Dendritic cell treated with granulocyte-macrophage colony-stimulating factor and Interleukin-4, amounts not matched to agents 40 ng/mL and 50 ng/mL, for 4 days (primary cell): ENCODE measurements at regions not wholly inside any gene's neighbourhood (a gene's known extent, or its start where the extent isn't known, plus 50 kb on each side); places are given as distances from the start of the nearest gene placed in this dataset.

Source experiments
- H3K27ac Mint-ChIP-seq: one replicate; pipeline ENCODE4 v1.8.0; 2022; ENCODE audit warnings: mild to moderate bottlenecking, mixed read lengths
- H3K27me3 Mint-ChIP-seq: one replicate; pipeline ENCODE4 v1.8.0; 2022; ENCODE audit warnings: mild to moderate bottlenecking, mixed read lengths
- H3K36me3 Mint-ChIP-seq: one replicate; pipeline ENCODE4 v1.8.0; 2022; ENCODE audit warnings: low read depth, mixed read lengths
- H3K4me1 Mint-ChIP-seq: one replicate; pipeline ENCODE4 v1.8.0; 2022; ENCODE audit warnings: low read depth, mixed read lengths
- H3K4me3 Mint-ChIP-seq: one replicate; pipeline ENCODE4 v1.8.0; 2022; ENCODE audit warnings: mild to moderate bottlenecking, moderate library complexity, mixed read lengths
- H3K9me3 Mint-ChIP-seq: one replicate; pipeline ENCODE4 v1.8.0; 2022; ENCODE audit warnings: mixed read lengths
- intact Hi-C: fragments of 100-400 bp; cut with micrococcal nuclease; formaldehyde crosslinking; loops from one replicate; pipeline ENCODE4 v1.15.0; 2022

- H3K4me1 Mint-ChIP-seq = peaks cover 7% of the 10 kb centered on the region
- no peak overlapping the region for H3K27ac Mint-ChIP-seq
- no peaks in the 10 kb centered on the region for H3K36me3 Mint-ChIP-seq
- H3K27me3 Mint-ChIP-seq = no peaks in the 10 kb centered on the region
- no peaks in the 10 kb centered on the region for H3K9me3 Mint-ChIP-seq
- intact Hi-C loops = loop anchor here (5.0 kb wide), 1 partner anchor 1223 kb away; no protein-coding TSS in a partner anchor
- no peak overlapping the region for H3K4me3 Mint-ChIP-seq
Measured at GRCh38 chr13:33933810-33934209, 115.9 kb downstream of the RFC3 start.

- peaks cover 7% of the 10 kb centered on the region for H3K4me1 Mint-ChIP-seq
- H3K27ac Mint-ChIP-seq = no peak overlapping the region
- H3K36me3 Mint-ChIP-seq = no peaks in the 10 kb centered on the region
- intact Hi-C loops = loop anchor here (5.0 kb wide), 1 partner anchor 1223 kb away; no protein-coding TSS in a partner anchor
- no peak overlapping the region for H3K4me3 Mint-ChIP-seq
- H3K9me3 Mint-ChIP-seq = no peaks in the 10 kb centered on the region
- H3K27me3 Mint-ChIP-seq = no peaks in the 10 kb centered on the region
Measured at GRCh38 chr13:33934343-33934742, 116.4 kb downstream of the RFC3 start.

- Mint-ChIP-seq H3K4me1 (peaks cover 7% of the 10 kb centered on the region), H3K27me3 (no peaks in the 10 kb centered on the region), H3K36me3 (no peaks in the 10 kb centered on the region), H3K9me3 (no peaks in the 10 kb centered on the region), H3K27ac (no peak overlapping the region), H3K4me3 (no peak overlapping the region)
- intact Hi-C loops = loop anchor here (5.0 kb wide), 1 partner anchor 1222 kb away; no protein-coding TSS in a partner anchor
Measured at GRCh38 chr13:33934951-33935371, 117.0 kb downstream of the RFC3 start.

- H3K36me3 Mint-ChIP-seq = no peaks in the 10 kb centered on the region
- H3K4me1 Mint-ChIP-seq = peaks cover 7% of the 10 kb centered on the region
- H3K27ac Mint-ChIP-seq = no peak overlapping the region
- H3K4me3 Mint-ChIP-seq = no peak overlapping the region
- intact Hi-C loops = no loop called here
- no peaks in the 10 kb centered on the region for H3K9me3 Mint-ChIP-seq
- no peaks in the 10 kb centered on the region for H3K27me3 Mint-ChIP-seq
Measured at GRCh38 chr13:33935969-33936368, 118.0 kb downstream of the RFC3 start.

- no peaks in the 10 kb centered on the region for H3K36me3 Mint-ChIP-seq
- no peaks in the 10 kb centered on the region for H3K27me3 Mint-ChIP-seq
- intact Hi-C loops = no loop called here
- H3K4me1 Mint-ChIP-seq = peaks cover 7% of the 10 kb centered on the region
- H3K27ac Mint-ChIP-seq = no peak overlapping the region
- H3K4me3 Mint-ChIP-seq = no peak overlapping the region
- H3K9me3 Mint-ChIP-seq = no peaks in the 10 kb centered on the region
Measured at GRCh38 chr13:33937373-33938098, 119.6 kb downstream of the RFC3 start.

- H3K27ac Mint-ChIP-seq = no peak overlapping the region
- no peaks in the 10 kb centered on the region for H3K36me3 Mint-ChIP-seq
- no peaks in the 10 kb centered on the region for H3K9me3 Mint-ChIP-seq
- no peak overlapping the region for H3K4me3 Mint-ChIP-seq
- no peaks in the 10 kb centered on the region for H3K4me1 Mint-ChIP-seq
- no peaks in the 10 kb centered on the region for H3K27me3 Mint-ChIP-seq
- intact Hi-C loops = no loop called here
Measured at GRCh38 chr13:33940256-33940655, 122.3 kb downstream of the RFC3 start.

GRCh38 chr13:33940898-33941297 is 122.9 kb downstream of the RFC3 start:
- H3K4me3 Mint-ChIP-seq = no peak overlapping the region
- H3K27me3 Mint-ChIP-seq = no peaks in the 10 kb centered on the region
- intact Hi-C loops = no loop called here
- H3K9me3 Mint-ChIP-seq = peaks cover 4% of the 10 kb centered on the region
- no peaks in the 10 kb centered on the region for H3K36me3 Mint-ChIP-seq
- H3K4me1 Mint-ChIP-seq = no peaks in the 10 kb centered on the region
- H3K27ac Mint-ChIP-seq = no peak overlapping the region

GRCh38 chr13:33945477-33945876 is 127.5 kb downstream of the RFC3 start:
- intact Hi-C loops = no loop called here
- Mint-ChIP-seq H3K4me1 (no peaks in the 10 kb centered on the region), H3K36me3 (no peaks in the 10 kb centered on the region), H3K9me3 (peaks cover 18% of the 10 kb centered on the region), H3K4me3 (no peak overlapping the region), H3K27ac (no peak overlapping the region), H3K27me3 (no peaks in the 10 kb centered on the region)

GRCh38 chr13:33953203-33953602 is 135.3 kb downstream of the RFC3 start:
- H3K4me1 Mint-ChIP-seq = no peaks in the 10 kb centered on the region
- H3K27me3 Mint-ChIP-seq = no peaks in the 10 kb centered on the region
- no peak overlapping the region for H3K27ac Mint-ChIP-seq
- no peaks in the 10 kb centered on the region for H3K9me3 Mint-ChIP-seq
- no peaks in the 10 kb centered on the region for H3K36me3 Mint-ChIP-seq
- intact Hi-C loops = no loop called here
- no peak overlapping the region for H3K4me3 Mint-ChIP-seq

- Mint-ChIP-seq H3K36me3 (no peaks in the 10 kb centered on the region), H3K4me3 (no peak overlapping the region), H3K9me3 (no peaks in the 10 kb centered on the region), H3K27ac (no peak overlapping the region), H3K27me3 (no peaks in the 10 kb centered on the region), H3K4me1 (no peaks in the 10 kb centered on the region)
- intact Hi-C loops = no loop called here
Measured at GRCh38 chr13:33953781-33954180, 135.8 kb downstream of the RFC3 start.

- Mint-ChIP-seq H3K36me3 (no peaks in the 10 kb centered on the region), H3K4me1 (no peaks in the 10 kb centered on the region), H3K9me3 (no peaks in the 10 kb centered on the region), H3K4me3 (no peak overlapping the region), H3K27me3 (no peaks in the 10 kb centered on the region), H3K27ac (no peak overlapping the region)
- intact Hi-C loops = no loop called here
Measured at GRCh38 chr13:33956346-33956745, 138.4 kb downstream of the RFC3 start.

GRCh38 chr13:33957497-33957905 is 139.6 kb downstream of the RFC3 start:
- H3K4me1 Mint-ChIP-seq = no peaks in the 10 kb centered on the region
- no peaks in the 10 kb centered on the region for H3K27me3 Mint-ChIP-seq
- no peak overlapping the region for H3K27ac Mint-ChIP-seq
- intact Hi-C loops = no loop called here
- H3K9me3 Mint-ChIP-seq = no peaks in the 10 kb centered on the region
- H3K36me3 Mint-ChIP-seq = no peaks in the 10 kb centered on the region
- H3K4me3 Mint-ChIP-seq = no peak overlapping the region

- Mint-ChIP-seq H3K27ac (no peak overlapping the region), H3K36me3 (no peaks in the 10 kb centered on the region), H3K27me3 (no peaks in the 10 kb centered on the region), H3K4me3 (no peak overlapping the region), H3K4me1 (no peaks in the 10 kb centered on the region), H3K9me3 (no peaks in the 10 kb centered on the region)
- intact Hi-C loops = no loop called here
Measured at GRCh38 chr13:33958964-33959363, 141.0 kb downstream of the RFC3 start.

GRCh38 chr13:33963134-33963533 is 145.2 kb downstream of the RFC3 start:
- Mint-ChIP-seq H3K9me3 (no peaks in the 10 kb centered on the region), H3K4me3 (no peak overlapping the region), H3K36me3 (no peaks in the 10 kb centered on the region), H3K27ac (no peak overlapping the region), H3K4me1 (no peaks in the 10 kb centered on the region), H3K27me3 (no peaks in the 10 kb centered on the region)
- intact Hi-C loops = no loop called here

GRCh38 chr13:33963895-33964294 is 145.9 kb downstream of the RFC3 start:
- H3K36me3 Mint-ChIP-seq = no peaks in the 10 kb centered on the region
- H3K4me1 Mint-ChIP-seq = no peaks in the 10 kb centered on the region
- no peaks in the 10 kb centered on the region for H3K27me3 Mint-ChIP-seq
- H3K9me3 Mint-ChIP-seq = no peaks in the 10 kb centered on the region
- no peak overlapping the region for H3K27ac Mint-ChIP-seq
- intact Hi-C loops = no loop called here
- H3K4me3 Mint-ChIP-seq = no peak overlapping the region
